Subcutaneous abdominal adipose tissue (tissue), 5 donors: ENCODE measurements at regions not wholly inside any gene's neighbourhood (a gene's known extent, or its start where the extent isn't known, plus 50 kb on each side); places are given as distances from the start of the nearest gene placed in this dataset.

Experiments used
- H3K27ac ChIP-seq: one replicate; pipeline ENCODE4 v1.7.0; 2013; ENCODE audit warnings: low read depth, mild to moderate bottlenecking, inconsistent platforms, low read length, moderate library complexity
- H3K27me3 ChIP-seq, 5 donors: one replicate each; pipeline ENCODE4 v1.7.0; 2013; ENCODE audit warnings: low read length in 5 of 5, inconsistent platforms in 1 of 5; ENCODE audit not compliant: control insufficient read depth in 5 of 5, insufficient read depth in 4 of 5
- H3K36me3 ChIP-seq, 5 donors: one replicate each; pipeline ENCODE4 v1.7.0; 2013; ENCODE audit warnings: low read length in 5 of 5; ENCODE audit not compliant: control insufficient read depth in 5 of 5, insufficient read depth in 5 of 5
- H3K4me1 ChIP-seq, 5 donors: one replicate each; pipeline ENCODE4 v1.7.0; 2013; ENCODE audit warnings: low read length in 5 of 5, mild to moderate bottlenecking in 3 of 5, moderate library complexity in 1 of 5; ENCODE audit not compliant: control insufficient read depth in 5 of 5, insufficient read depth in 5 of 5
- H3K4me3 ChIP-seq, 5 donors: one replicate each; pipeline ENCODE4 v1.7.0; 2013; ENCODE audit warnings: low read length in 5 of 5, low read depth in 1 of 5
- H3K9ac ChIP-seq, 5 donors: one replicate each; pipeline ENCODE4 v1.7.0; 2013; ENCODE audit warnings: low read length in 5 of 5, mild to moderate bottlenecking in 4 of 5, moderate library complexity in 3 of 5
- H3K9me3 ChIP-seq, 5 donors: one replicate each; pipeline ENCODE4 v1.7.0; 2013; ENCODE audit warnings: low read length in 5 of 5; ENCODE audit not compliant: control insufficient read depth in 5 of 5
- donor health status: healthy.
- donor health status: healthy.
- donor health status: healthy.
- donor health status: healthy.
- donor health status: healthy.

GRCh38 chr5:121189342-121190305 lies 662.1 kb upstream of the FTMT start:
- no peak overlapping the region for H3K9ac ChIP-seq
- no peaks in the 10 kb centered on the region for H3K9me3 ChIP-seq
- H3K4me1 ChIP-seq = peaks cover 0 to 10% (median 5%) of the 10 kb centered on the region in 5 donors
- H3K27ac ChIP-seq = no peak overlapping the region
- H3K36me3 ChIP-seq = no peaks in the 10 kb centered on the region
- H3K4me3 ChIP-seq = no peak overlapping the region
- no peaks in the 10 kb centered on the region for H3K27me3 ChIP-seq

GRCh38 chr5:121199216-121199999 lies 652.3 kb upstream of the FTMT start:
- Histone ChIP-seq H3K4me3 (peak overlapping the region; percentile 44 to 59 (median 56)), H3K9me3 (no peaks in the 10 kb centered on the region), H3K27me3 (no peaks in the 10 kb centered on the region), H3K4me1 (peaks cover 0 to 8% (median 0%) of the 10 kb centered on the region in 5 donors), H3K36me3 (no peaks in the 10 kb centered on the region), H3K27ac (peak overlapping the region; percentile 13), H3K9ac (no peak overlapping the region)

- no peak overlapping the region for H3K9ac ChIP-seq
Measured at GRCh38 chr5:121218086-121218485, 633.6 kb upstream of the FTMT start.

GRCh38 chr5:121221483-121221882 lies 630.2 kb upstream of the FTMT start:
- Histone ChIP-seq H3K27ac (no peak overlapping the region), H3K4me1 (no peaks in the 10 kb centered on the region), H3K27me3 (no peaks in the 10 kb centered on the region), H3K4me3 (no peak overlapping the region), H3K9ac (no peak overlapping the region), H3K36me3 (no peaks in the 10 kb centered on the region), H3K9me3 (peaks cover 0 to 9% (median 0%) of the 10 kb centered on the region in 5 donors)

More at GRCh38 chr5:121218086-121218485, 633.6 kb upstream of the FTMT start:
- no peaks in the 10 kb centered on the region for H3K4me1 ChIP-seq
- no peak overlapping the region for H3K27ac ChIP-seq
- H3K4me3 ChIP-seq = no peak overlapping the region
- no peaks in the 10 kb centered on the region for H3K27me3 ChIP-seq
- H3K36me3 ChIP-seq = no peaks in the 10 kb centered on the region
- peaks cover 0 to 13% (median 0%) of the 10 kb centered on the region in 5 donors for H3K9me3 ChIP-seq

GRCh38 chr5:121226765-121227164 lies 624.9 kb upstream of the FTMT start:
- Histone ChIP-seq H3K27ac (no peak overlapping the region), H3K4me3 (no peak overlapping the region), H3K4me1 (no peaks in the 10 kb centered on the region), H3K9me3 (peaks cover 0 to 12% (median 3%) of the 10 kb centered on the region in 5 donors), H3K27me3 (no peaks in the 10 kb centered on the region), H3K9ac (no peak overlapping the region), H3K36me3 (no peaks in the 10 kb centered on the region)

- H3K9me3 ChIP-seq = no peaks in the 10 kb centered on the region
- no peak overlapping the region for H3K9ac ChIP-seq
Measured at GRCh38 chr5:121239951-121240350, 611.7 kb upstream of the FTMT start.

GRCh38 chr5:121246971-121247370 lies 604.7 kb upstream of the FTMT start:
- H3K4me1 ChIP-seq = no peaks in the 10 kb centered on the region
- no peaks in the 10 kb centered on the region for H3K36me3 ChIP-seq
- no peak overlapping the region for H3K4me3 ChIP-seq
- no peaks in the 10 kb centered on the region for H3K9me3 ChIP-seq
- no peak overlapping the region for H3K27ac ChIP-seq
- no peaks in the 10 kb centered on the region for H3K27me3 ChIP-seq
- H3K9ac ChIP-seq = no peak overlapping the region

More at GRCh38 chr5:121239951-121240350, 611.7 kb upstream of the FTMT start:
- H3K27me3 ChIP-seq = no peaks in the 10 kb centered on the region
- no peak overlapping the region for H3K4me3 ChIP-seq
- no peak overlapping the region for H3K27ac ChIP-seq
- H3K36me3 ChIP-seq = no peaks in the 10 kb centered on the region
- no peaks in the 10 kb centered on the region for H3K4me1 ChIP-seq

GRCh38 chr5:121251954-121252353 lies 599.7 kb upstream of the FTMT start:
- H3K4me1 ChIP-seq = no peaks in the 10 kb centered on the region
- no peak overlapping the region for H3K9ac ChIP-seq
- no peaks in the 10 kb centered on the region for H3K27me3 ChIP-seq
- no peak overlapping the region for H3K4me3 ChIP-seq
- no peak overlapping the region for H3K27ac ChIP-seq
- no peaks in the 10 kb centered on the region for H3K9me3 ChIP-seq
- H3K36me3 ChIP-seq = no peaks in the 10 kb centered on the region

- Histone ChIP-seq H3K9me3 (no peaks in the 10 kb centered on the region), H3K36me3 (no peaks in the 10 kb centered on the region), H3K4me1 (no peaks in the 10 kb centered on the region), H3K27me3 (no peaks in the 10 kb centered on the region), H3K27ac (no peak overlapping the region), H3K4me3 (no peak overlapping the region), H3K9ac (no peak overlapping the region)
Measured at GRCh38 chr5:121257621-121258020, 594.1 kb upstream of the FTMT start.

- H3K27me3 ChIP-seq = no peaks in the 10 kb centered on the region
- H3K27ac ChIP-seq = no peak overlapping the region
- H3K4me1 ChIP-seq = no peaks in the 10 kb centered on the region
- peaks cover 0 to 6% (median 0%) of the 10 kb centered on the region in 5 donors for H3K9me3 ChIP-seq
- H3K36me3 ChIP-seq = no peaks in the 10 kb centered on the region
- H3K9ac ChIP-seq = no peak overlapping the region
- no peak overlapping the region for H3K4me3 ChIP-seq
Measured at GRCh38 chr5:121263456-121263855, 588.2 kb upstream of the FTMT start.
